ENCODE measurements at regions not wholly inside any gene's neighbourhood (a gene's known extent, or its start where the extent isn't known, plus 50 kb on each side); places are given as distances from the start of the nearest gene placed in this dataset.

GRCh38 chr17:77344038-77344437 is 203.3 kb downstream of the SEC14L1 start:
- no peak for DNase-seq

- no peak for DNase-seq
These were observed 204.6 kb downstream of the SEC14L1 start for GRCh38 chr17:77345260-77345910.

GRCh38 chr17:77346765-77347164 is 206.0 kb downstream of the SEC14L1 start:
- no peak for DNase-seq

- no peak for DNase-seq
These were observed 206.8 kb downstream of the SEC14L1 start for GRCh38 chr17:77347544-77347943.

- no peak for DNase-seq
These were observed 209.4 kb downstream of the SEC14L1 start for GRCh38 chr17:77349976-77350830.

GRCh38 chr17:77352441-77352840 is 211.7 kb downstream of the SEC14L1 start:
- no peak for DNase-seq

GRCh38 chr17:77352996-77353395 is 212.2 kb downstream of the SEC14L1 start:
- DNase-seq = no peak

- DNase-seq = no peak
These were observed 213.1 kb downstream of the SEC14L1 start for GRCh38 chr17:77353684-77354419.

GRCh38 chr17:77354420-77354669 is 213.6 kb downstream of the SEC14L1 start:
- no peak for DNase-seq

- no peak for DNase-seq
These were observed 214.1 kb downstream of the SEC14L1 start for GRCh38 chr17:77354670-77355455.

- DNase-seq = no peak
These were observed 215.4 kb downstream of the SEC14L1 start for GRCh38 chr17:77356109-77356689.

- DNase-seq = no peak
These were observed 216.0 kb downstream of the SEC14L1 start for GRCh38 chr17:77356690-77357201.

GRCh38 chr17:77358801-77359200 is 218.0 kb downstream of the SEC14L1 start:
- no peak for DNase-seq

- no peak for DNase-seq
These were observed 218.5 kb downstream of the SEC14L1 start for GRCh38 chr17:77359236-77359635.

- DNase-seq = no peak
These were observed 221.3 kb downstream of the SEC14L1 start for GRCh38 chr17:77361986-77362620.

- peak; percentile 48 for DNase-seq
These were observed 223.1 kb downstream of the SEC14L1 start for GRCh38 chr17:77363821-77364361.

GRCh38 chr17:77364381-77364911 is 223.7 kb downstream of the SEC14L1 start:
- DNase-seq = no peak

GRCh38 chr17:77364941-77365583 is 224.3 kb downstream of the SEC14L1 start:
- no peak for DNase-seq

- DNase-seq = no peak
These were observed 224.9 kb downstream of the SEC14L1 start for GRCh38 chr17:77365584-77366186.

GRCh38 chr17:77366206-77366557 is 225.4 kb downstream of the SEC14L1 start:
- no peak for DNase-seq

All from stimulated activated CD4-positive, alpha-beta T cell treated with anti-CD3 and anti-CD28 coated beads, Interleukin-4, amount 100 ng/mL, for 1 hour (primary cell).